T-helper 9 cell (primary cell): ENCODE measurements at regions not wholly inside any gene's neighbourhood (a gene's known extent, or its start where the extent isn't known, plus 50 kb on each side); places are given as distances from the start of the nearest gene placed in this dataset.
"Not testable (repeated sequence)": the region's sequence is repeated elsewhere in the genome, so short reads cannot be mapped to it uniquely, and the experiment has no call there.

Source experiments
- DNase-seq: peaks from one replicate; pipeline ENCODE4 v3.0.0-alpha.2; 2020

GRCh38 chr3:103926936-103927335, 1439.8 kb upstream of the ALCAM start:
- DNase-seq: no peak

- DNase-seq: no peak
Observed at GRCh38 chr3:103927896-103928295, 1438.8 kb upstream of the ALCAM start.

DNA sequence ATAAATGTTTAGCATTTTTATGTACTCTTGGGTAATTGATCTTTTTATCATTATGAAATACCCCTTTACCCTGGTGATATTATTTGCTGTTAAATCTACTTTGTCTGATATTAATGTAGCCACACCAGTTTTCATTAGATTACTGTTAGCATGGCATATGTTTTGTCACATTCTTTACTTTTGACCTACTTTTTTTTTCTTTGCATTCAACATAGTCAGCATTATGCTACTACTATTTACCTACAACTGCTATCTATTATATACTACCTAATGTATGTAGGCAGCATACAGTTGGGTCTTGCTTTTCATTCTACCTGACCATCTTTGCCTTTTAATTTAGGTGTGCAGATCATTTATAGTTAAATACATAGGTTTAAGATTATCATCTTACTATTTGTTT, 1429.6 kb upstream of the ALCAM start:
- DNase-seq: no peak

DNA sequence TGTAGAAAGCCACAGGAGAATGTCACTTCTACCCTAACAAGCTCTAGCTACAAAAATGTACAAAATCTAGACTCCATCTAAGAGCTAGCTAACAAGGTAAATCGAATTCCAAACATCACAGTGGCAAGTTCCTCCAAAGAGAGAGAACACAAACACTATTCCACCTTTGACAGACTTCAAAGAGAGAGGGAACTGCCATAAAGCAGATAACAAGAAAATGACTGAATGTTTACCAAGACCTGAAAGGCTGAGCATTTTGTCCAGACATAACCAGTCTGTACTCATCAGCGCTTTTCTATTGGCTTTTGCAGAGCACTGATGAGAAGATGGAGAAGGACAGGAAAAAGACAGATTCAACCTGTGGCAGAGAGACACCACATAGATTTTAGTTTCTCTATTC, 1419.6 kb upstream of the ALCAM start:
- no peak for DNase-seq

DNA sequence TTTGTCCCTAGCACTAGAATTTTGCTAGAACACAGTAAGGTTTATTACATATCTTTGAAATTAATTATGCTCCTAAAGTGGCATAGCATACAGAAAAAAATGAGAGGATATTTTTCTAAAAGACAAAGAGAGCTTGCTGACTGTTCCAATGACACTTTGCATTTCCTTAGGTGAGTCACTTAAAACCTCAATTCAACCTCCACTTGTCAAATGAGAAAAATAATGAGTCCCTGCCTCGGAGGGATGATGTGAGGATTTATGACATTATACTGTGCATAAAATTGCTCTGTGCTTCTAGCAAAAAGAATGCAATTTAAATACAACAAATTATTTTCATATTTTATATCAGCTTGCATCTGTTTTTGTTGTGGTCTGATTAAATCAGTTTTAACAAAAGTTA, 1417.0 kb upstream of the ALCAM start:
- no peak for DNase-seq

DNA sequence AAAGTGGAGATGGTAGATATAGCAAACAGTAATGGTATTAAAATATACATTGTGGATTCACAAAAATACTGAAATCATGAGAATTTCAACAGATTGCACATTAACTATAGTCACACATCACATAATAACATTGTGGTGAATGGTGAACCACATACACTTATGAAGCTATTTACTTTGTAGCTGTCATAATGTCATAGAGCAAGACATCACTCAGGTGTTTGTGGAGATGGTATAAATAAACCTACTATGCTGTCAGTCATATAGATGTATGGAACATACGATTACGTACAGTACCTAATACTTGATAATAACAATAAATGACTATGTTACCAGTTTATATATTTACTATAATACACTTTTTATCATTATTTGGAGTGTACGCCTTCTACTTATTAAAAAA, 1416.0 kb upstream of the ALCAM start:
- DNase-seq: no peak

GRCh38 chr3:103953796-103954195, 1412.9 kb upstream of the ALCAM start:
- no peak for DNase-seq

GRCh38 chr3:103960819-103961218, 1405.9 kb upstream of the ALCAM start:
- no peak for DNase-seq

DNA sequence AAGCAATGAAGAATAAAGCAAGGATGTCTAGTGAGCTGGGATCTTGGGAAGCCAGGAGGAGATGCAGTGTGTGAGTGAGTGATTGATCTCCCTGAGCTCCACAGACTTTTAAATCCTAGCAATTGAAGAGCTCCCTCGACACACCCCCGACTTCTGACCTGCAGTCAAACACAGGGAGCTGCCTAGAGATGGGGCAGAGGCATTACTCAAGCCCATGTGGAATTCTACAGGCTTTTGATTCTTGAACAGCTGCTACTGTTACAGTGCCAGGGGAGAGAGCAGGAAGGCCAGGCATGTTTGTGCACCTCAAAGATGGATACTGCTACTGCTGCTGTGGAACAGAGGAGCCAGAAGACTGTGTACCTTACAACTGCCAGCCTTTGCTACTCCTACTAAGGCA, 1403.1 kb upstream of the ALCAM start:
- no peak for DNase-seq

DNA sequence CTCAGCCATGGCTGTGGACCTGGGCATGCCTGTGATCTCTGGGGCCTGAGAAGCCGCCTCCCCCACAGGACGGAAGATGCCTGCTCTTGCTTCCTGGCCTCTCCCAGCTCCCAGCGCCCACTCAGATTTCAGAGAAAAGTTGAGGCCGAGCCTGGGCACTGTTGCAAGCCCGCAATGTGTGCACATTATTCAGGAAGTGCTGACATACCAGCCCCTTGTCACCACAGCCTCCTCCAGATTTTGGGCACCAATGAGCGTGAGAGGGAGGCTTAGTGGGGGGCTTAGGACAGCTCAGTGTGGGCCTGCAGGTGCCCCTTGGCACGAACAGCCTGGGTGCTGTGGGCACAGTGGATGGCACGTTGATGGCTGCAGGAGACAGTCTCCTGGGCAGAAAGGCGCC, 1400.9 kb upstream of the ALCAM start:
- no peak for DNase-seq

DNA sequence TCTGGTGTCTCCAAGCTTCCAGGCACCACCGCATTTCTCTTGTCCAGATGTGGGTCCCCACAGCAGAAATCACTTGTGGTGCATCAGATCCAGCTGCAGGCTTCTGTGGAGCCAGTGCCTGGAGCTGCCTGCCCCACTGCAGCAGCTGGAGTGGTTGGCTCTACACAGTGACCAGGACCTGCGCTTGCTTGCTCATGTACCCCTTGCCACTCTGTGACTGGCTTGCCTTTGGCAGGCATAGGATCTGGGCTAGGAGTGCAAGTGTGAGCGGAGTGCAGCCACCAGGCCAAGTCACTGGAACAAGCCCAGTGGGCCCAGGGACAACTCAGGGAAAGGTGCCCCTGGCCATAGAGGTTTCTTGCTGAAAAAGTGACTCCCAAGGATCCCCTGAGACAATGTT, 1400.0 kb upstream of the ALCAM start:
- DNase-seq: no peak

- no peak for DNase-seq
Observed at GRCh38 chr3:103968131-103968530, 1398.6 kb upstream of the ALCAM start.

- no peak for DNase-seq
Observed at GRCh38 chr3:103968751-103969150, 1398.0 kb upstream of the ALCAM start.

DNA sequence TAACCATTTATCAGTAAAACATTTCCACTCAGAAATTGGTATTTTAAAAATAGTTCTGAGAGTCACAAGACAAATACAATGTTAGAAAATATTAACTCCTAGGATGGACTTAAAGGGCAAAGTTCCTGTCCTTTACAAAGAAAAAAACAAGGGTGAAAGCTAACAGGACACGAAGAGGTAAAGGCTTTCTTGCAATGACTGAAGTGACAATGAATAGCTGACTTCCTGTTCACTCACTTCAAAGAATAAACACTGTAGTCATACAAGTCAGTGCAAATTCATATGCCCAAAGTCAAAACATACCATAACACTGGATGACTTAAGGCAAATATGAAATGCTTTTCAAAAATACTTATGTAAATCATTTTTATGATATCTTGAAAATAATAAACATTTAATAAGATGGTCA, 1389.8 kb upstream of the ALCAM start:
- DNase-seq: no peak

DNA sequence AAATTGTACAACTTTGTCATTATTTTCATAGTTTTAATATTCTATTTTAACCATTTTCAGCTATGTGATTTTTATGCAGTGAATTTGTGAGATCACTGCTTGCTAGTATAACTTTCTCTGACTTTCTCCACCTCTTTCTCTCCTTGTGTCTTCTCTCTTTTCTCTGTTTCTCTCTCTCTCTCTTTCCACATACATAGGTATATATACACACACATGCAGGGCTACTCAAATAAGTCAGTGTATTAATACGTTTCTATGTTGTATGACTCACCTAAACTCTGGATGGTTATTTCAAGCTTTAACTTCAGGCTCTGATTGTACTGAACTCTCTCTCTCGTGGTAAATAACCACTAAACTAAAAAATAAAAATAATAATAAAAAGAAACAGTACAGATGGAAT, 1389.3 kb upstream of the ALCAM start:
- no peak for DNase-seq

DNA sequence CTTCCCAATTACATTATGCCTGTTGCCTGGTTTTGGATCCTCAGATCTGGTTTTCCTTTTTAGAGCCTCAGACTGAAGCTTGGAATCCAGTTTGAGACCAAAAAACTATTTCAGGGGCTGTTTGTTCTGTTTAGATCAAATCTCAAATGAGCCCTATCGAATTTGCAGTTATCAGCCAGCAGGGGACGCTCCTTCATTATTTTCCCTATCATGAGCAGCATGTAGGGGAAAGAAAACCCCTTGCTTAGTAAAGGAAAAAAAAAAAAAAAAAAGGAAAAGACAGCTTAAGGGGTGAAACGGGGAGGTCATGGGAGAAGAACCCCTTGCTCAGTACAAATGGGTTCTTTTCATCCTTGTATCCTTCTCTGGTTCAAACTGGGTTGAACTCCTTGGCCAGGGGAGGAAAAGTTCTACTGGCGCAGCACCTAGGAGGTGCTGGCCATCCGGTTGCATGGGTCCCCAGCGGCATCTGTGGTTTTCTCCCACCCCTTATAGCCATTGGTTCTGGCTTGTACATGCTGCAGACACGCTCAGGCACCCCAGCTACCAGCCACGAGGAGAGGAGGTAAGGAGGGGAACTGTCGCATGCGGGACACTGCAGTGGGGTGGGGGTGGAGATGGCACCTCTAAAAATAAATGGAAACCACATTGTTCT, 1375.1 kb upstream of the ALCAM start:
- DNase-seq: no peak

DNA sequence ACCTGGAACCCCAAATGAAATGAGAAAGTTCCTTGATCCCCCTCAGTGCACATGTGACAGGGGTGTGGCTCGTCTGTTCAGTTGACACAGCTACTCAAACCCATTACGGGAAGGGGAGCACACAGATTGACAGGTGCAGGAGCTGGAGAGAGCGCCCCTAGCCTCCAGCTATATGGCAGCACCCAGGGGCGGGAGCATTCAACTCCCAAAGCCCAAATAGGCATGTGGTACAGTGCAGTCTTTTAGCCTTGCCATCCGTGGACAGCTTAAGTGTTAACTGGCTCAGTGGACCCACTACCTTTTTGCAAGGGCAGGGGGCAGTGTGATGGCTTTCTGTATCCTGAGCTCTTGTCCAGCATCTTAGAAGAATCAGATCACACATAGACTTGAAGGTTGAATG, 1374.2 kb upstream of the ALCAM start:
- DNase-seq: no peak

DNA sequence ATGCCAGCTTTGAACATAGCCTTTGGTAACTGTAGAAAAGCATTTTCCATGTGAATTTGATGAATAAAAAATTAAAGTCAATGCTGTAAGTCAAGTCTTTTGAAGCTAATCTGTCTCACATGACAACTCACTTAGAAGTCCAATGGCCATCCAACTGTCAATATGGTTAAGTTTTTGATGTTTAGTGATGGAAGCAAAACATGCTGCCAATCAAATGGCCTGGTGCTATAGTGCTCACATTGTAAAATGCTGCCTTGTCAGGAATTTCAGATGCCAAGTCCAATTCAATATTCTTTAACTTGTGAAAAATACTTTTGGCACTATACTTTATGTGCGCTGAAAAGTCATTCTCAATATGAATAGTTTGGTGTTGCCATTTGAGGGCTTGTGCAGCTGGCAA, 1361.8 kb upstream of the ALCAM start:
- no peak for DNase-seq

DNA sequence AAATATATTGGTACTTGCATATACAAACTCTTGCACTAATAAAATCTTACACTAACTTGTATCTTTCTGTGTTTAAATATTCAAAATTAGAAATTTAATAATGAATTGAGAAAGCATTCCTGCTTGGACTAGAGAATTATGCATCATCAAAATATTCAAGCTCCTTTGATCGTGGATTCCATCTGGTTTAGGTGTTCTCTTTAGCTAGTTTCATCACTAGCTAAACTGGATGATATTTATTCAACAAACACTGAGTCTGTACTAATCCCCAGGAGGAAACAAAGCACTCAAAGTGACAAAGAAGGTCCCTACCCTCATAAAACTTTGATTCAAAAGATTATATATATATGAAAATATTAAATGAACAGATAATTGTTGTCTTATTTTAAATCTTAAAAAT, 1360.9 kb upstream of the ALCAM start:
- no peak for DNase-seq

DNA sequence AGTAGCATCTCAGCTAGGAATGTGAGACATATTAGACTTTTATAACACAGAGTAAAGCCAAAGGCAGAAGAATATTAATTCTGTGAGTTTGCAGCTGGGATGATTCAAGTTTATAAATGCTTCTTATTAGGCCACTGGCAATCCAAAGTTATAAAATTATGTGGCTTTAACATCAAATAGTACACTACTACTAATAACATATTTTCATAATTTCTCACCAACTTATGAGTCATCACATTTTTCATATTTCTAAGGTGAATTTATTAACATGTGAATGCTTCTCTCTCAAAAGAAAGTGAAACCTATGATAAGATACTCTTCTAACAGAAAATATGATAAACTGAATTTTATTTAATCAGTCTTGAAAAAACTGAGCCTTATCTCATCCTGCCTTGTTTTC, 1348.2 kb upstream of the ALCAM start:
- DNase-seq: no peak

DNA sequence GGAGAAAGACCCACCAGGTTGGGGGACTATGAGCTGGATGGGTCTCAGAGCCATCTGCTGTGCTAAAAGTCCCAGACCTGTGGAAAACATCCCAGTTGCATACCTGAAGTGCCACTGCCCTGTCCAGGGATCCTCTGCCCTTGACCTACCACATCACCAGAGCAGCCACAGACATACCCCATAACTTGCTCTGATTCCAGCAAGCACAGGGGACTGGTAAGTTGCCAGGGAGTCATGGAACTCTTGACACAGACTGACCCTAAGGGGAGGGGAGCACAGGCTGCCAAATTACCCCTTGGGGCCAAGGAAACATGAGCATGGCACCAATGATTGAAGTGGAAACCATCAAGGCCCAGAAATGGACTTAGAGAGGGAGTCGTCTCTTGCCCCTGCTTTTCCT, 1335.1 kb upstream of the ALCAM start:
- DNase-seq: no peak

DNA sequence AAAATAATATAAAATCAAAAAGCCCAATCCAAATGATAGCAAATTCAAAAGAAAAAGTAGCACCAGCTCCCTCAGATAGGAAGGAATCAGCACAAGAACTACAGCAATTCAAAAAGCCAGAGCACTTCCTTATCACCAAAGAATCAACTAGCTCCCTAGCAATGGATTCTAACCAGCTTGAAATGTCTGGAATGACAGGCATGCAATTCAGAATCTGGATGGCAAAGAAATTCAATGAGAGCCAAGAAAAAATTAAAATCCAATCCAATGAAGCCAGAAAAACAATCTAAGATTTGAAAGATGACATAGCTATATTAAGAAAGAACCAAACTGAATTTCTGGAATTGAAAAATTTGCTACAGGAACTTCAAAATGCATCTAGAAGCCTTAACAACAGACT, 1334.4 kb upstream of the ALCAM start:
- no peak for DNase-seq

GRCh38 chr3:104040896-104041295, 1325.8 kb upstream of the ALCAM start:
- no peak for DNase-seq

- not testable (repeated sequence) for DNase-seq
Observed at GRCh38 chr3:104043001-104043543, 1323.6 kb upstream of the ALCAM start.

- DNase-seq: no peak
Observed at GRCh38 chr3:104044002-104044401, 1322.7 kb upstream of the ALCAM start.
